Activated CD4-positive, alpha-beta T cell treated with anti-CD3 and anti-CD28 coated beads for 36 hours (primary cell): ENCODE measurements at regions not wholly inside any gene's neighbourhood (a gene's known extent, or its start where the extent isn't known, plus 50 kb on each side); places are given as distances from the start of the nearest gene placed in this dataset.
"Not testable (repeated sequence)": the region's sequence is repeated elsewhere in the genome, so short reads cannot be mapped to it uniquely, and the experiment has no call there.

Experiments used
- ATAC-seq: fragments of 200-7000 bp; cut with Tn5 transposase; one replicate; pipeline ENCODE4 v1.10.0; 2021; ENCODE audit warnings: mild to moderate bottlenecking, moderate library complexity
- CTCF ChIA-PET: fragments of 350-600 bp; sonication (Branson Sonifier 250); formaldehyde crosslinking; loops from one replicate; lab custom pipeline; 2021; ENCODE audit warnings: antibody characterized with exemption; lab: Charles Lee
- POLR2A ChIA-PET: fragments of 350-600 bp; sonication (Branson Sonifier 250); formaldehyde crosslinking; loops from one replicate; lab custom pipeline; 2021; ENCODE audit warnings: antibody characterized with exemption, inconsistent platforms; lab: Charles Lee
- DNase-seq: peaks from one replicate; pipeline ENCODE4 v3.0.0-alpha.2; 2020
- H3K27ac Mint-ChIP-seq: one replicate; pipeline ENCODE4 v1.8.0; 2021; ENCODE audit warnings: mixed read lengths
- H3K27me3 Mint-ChIP-seq: one replicate; pipeline ENCODE4 v1.8.0; 2021; ENCODE audit warnings: mixed read lengths
- H3K36me3 Mint-ChIP-seq: one replicate; pipeline ENCODE4 v1.8.0; 2021; ENCODE audit warnings: low read depth, mixed read lengths
- H3K4me1 Mint-ChIP-seq: one replicate; pipeline ENCODE4 v1.8.0; 2021; ENCODE audit warnings: mixed read lengths
- H3K4me3 Mint-ChIP-seq: one replicate; pipeline ENCODE4 v1.8.0; 2021; ENCODE audit warnings: mild to moderate bottlenecking, moderate library complexity, mixed read lengths
- H3K9me3 Mint-ChIP-seq: one replicate; pipeline ENCODE4 v1.8.0; 2021; ENCODE audit warnings: low read depth, mixed read lengths
- intact Hi-C, 2 experiments: fragments of 100-400 bp; cut with DNase I in 1 of 2; cut with micrococcal nuclease in 1 of 2; formaldehyde crosslinking; loops; one replicate each; pipeline versions ENCODE4 v1.14.2 to v1.15.1; 2022 to 2024; cut with DNase I, micrococcal nuclease

DNA sequence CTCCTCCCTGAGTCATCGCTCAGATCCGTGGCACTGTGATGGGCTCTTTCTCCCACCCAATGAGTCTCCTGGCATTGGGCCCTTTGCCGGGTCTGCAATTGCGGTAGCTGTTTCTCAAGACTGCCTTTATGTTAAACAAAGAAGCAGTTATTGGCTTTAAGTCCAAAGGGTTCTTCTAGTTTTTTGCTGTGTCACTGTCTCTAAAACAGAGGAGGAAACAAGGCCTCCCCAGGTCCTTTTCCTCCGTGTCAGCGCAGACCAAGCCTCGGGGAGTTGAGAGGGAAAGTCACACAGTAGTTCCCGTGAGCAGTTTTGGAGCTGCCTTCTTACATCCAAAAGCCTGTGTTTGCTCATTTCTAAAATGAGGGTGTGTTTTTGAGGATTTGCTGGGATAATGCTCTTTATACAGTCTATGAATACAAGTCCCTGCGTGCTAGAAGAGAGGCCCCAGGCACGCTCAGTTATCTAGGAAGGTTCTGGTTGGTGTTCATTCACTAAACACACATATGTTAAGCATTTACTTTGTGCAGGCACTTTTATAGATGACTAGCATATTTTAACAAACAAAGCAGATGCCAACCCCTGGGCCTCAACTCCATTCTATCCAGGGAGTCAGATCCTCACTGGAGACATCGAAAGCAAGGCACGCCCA lies 126.0 kb upstream of the PZP start:
- intact Hi-C loops, result loop anchor here (5.0 to 10.0 kb wide), 5 partner anchors 131 to 463 kb away; no protein-coding TSS in a partner anchor
- POLR2A ChIA-PET, result no interaction called here

DNA sequence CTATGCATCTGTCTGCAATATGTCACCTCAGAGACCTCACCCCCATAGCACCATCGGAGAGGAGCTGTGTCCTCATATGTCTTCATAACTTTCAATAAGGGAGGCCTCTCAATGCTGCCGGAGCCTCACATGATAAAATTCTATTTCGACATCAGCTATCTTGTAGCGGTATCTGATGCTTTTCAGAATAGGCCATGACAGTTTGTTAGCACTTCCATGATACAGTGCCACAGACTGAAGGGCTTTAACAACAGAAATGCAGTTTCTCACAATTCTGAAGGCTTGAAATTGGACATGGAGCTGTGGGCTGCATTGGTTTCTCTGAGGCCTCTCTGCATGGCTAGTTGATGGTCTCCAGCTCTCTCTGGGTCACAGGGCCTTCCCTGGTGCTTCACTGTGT lies 125.0 kb upstream of the PZP start:
- Mint-ChIP-seq H3K27ac (no peak overlapping the region), H3K4me1 (peaks cover 6% of the 10 kb centered on the region), H3K9me3 (peaks cover 5% of the 10 kb centered on the region), H3K36me3 (peaks cover 4% of the 10 kb centered on the region), H3K4me3 (no peak overlapping the region), H3K27me3 (no peaks in the 10 kb centered on the region)
- ChIA-PET POLR2A (no interaction called here), CTCF (interaction anchor here (0.6 to 1.0 kb wide), 2 partner anchors 298 to 746 kb away, joined by 3 read pairs; no protein-coding TSS in a partner anchor)
- ATAC-seq (no peak), DNase-seq (no peak)
- intact Hi-C loops, result loop anchor here (5.0 to 10.0 kb wide), 5 partner anchors 132 to 464 kb away; no protein-coding TSS in a partner anchor

More for the DNA sequence above, 126.0 kb upstream of the PZP start:
- H3K4me3 Mint-ChIP-seq, result no peak overlapping the region
- peaks cover 5% of the 10 kb centered on the region for H3K9me3 Mint-ChIP-seq
- CTCF ChIA-PET, result interaction anchor here (0.9 kb wide), 1 partner anchor 299 kb away, joined by 3 read pairs; no protein-coding TSS in a partner anchor
- no peak overlapping the region for H3K27ac Mint-ChIP-seq
- no peak for DNase-seq
- H3K4me1 Mint-ChIP-seq, result peaks cover 4% of the 10 kb centered on the region
- no peak for ATAC-seq
- H3K27me3 Mint-ChIP-seq, result no peaks in the 10 kb centered on the region
- peaks cover 2% of the 10 kb centered on the region for H3K36me3 Mint-ChIP-seq

DNA sequence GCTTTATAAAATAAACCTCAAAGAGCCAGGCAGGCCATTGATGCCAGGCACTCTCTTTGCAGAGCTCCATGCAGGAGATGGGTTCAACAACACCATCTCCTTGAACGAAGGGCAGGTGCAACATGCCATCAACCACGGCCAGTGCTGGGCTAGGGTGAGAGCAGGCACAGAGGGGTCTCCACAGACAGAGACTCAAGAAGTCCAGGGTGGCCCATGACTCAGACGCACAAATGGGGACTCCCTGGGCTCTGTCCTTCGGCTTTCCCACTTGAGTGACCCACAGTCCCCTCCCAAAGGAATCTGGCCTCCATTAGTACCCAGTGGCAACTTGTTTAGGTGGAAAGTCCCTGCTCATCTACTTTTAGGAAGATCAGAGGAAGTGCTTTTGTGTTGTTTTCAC lies 124.4 kb upstream of the PZP start:
- no peaks in the 10 kb centered on the region for H3K27me3 Mint-ChIP-seq
- H3K4me1 Mint-ChIP-seq, result peaks cover 8% of the 10 kb centered on the region
- intact Hi-C loops, result loop anchor here (5.0 to 10.0 kb wide), 5 partner anchors 132 to 465 kb away; no protein-coding TSS in a partner anchor
- peaks cover 5% of the 10 kb centered on the region for H3K9me3 Mint-ChIP-seq
- CTCF ChIA-PET, result interaction anchor here (0.6 to 2.4 kb wide), 6 partner anchors 14 to 746 kb away, joined by 3 to 10 read pairs (median 4); no protein-coding TSS in a partner anchor
- POLR2A ChIA-PET, result no interaction called here
- H3K36me3 Mint-ChIP-seq, result peaks cover 4% of the 10 kb centered on the region
- DNase-seq (no peak), ATAC-seq (no peak)
- H3K27ac Mint-ChIP-seq, result no peak overlapping the region
- H3K4me3 Mint-ChIP-seq, result no peak overlapping the region

DNA sequence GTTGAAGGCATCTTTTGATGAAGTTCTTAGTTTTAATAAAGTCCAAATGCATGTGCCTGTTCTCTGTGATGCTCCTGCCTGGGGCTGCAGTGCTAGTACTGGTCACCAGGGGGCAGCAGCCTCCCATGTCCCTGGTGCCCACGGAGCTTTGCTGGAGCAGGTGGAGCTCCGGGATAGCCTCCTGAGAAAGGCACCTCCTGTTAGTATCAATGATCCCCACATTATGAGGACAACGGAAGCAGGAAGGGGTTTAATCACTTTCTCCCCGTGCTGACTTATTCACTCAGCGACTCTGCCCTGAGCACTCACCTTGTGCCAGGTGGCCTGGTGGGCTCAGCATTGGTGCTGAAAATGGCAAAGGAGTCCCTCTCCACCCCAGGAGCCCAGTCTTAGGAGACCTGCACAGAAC lies 123.0 kb upstream of the PZP start:
- peak; percentile 84 for ATAC-seq
- peaks cover 1% of the 10 kb centered on the region for H3K36me3 Mint-ChIP-seq
- CTCF ChIA-PET, result interaction anchor here (0.6 to 2.4 kb wide), 17 partner anchors 9 to 822 kb away, joined by 3 to 12 read pairs (median 4); no protein-coding TSS in a partner anchor
- DNase-seq, result peak; percentile 83
- intact Hi-C loops, result loop anchor here (1.0 to 10.0 kb wide), 8 partner anchors 134 to 466 kb away; no protein-coding TSS in a partner anchor
- no peaks in the 10 kb centered on the region for H3K9me3 Mint-ChIP-seq
- H3K27ac Mint-ChIP-seq, result no peak overlapping the region
- no peaks in the 10 kb centered on the region for H3K27me3 Mint-ChIP-seq
- POLR2A ChIA-PET, result no interaction called here
- H3K4me1 Mint-ChIP-seq, result peaks cover 19% of the 10 kb centered on the region
- H3K4me3 Mint-ChIP-seq, result no peak overlapping the region

DNA sequence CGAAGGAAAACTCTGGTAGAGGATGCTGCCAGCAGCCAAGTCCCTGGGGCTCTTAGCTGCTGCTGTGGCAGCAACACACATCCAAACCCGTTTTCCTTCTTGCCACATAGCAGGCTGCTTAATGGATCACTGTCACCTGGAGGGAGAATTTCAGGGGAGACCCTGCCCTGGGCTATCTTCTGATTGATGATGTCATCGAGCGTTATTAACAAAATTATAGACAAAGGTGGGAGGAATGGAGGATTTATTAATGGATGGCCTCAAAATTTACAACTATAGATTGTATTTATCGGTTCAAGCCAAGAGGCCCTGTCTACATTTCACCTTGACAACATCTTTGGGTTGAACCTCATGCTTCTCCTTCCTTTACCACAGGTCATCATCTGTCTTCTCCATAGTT lies 120.8 kb upstream of the PZP start:
- CTCF ChIA-PET, result interaction anchor here (0.6 to 2.2 kb wide), 3 partner anchors 13 to 327 kb away, joined by 3 to 6 read pairs (median 5); no protein-coding TSS in a partner anchor
- intact Hi-C loops, result no loop called here
- H3K4me1 Mint-ChIP-seq, result peaks cover 19% of the 10 kb centered on the region
- H3K36me3 Mint-ChIP-seq, result peaks cover 1% of the 10 kb centered on the region
- H3K9me3 Mint-ChIP-seq, result no peaks in the 10 kb centered on the region
- POLR2A ChIA-PET, result no interaction called here
- no peaks in the 10 kb centered on the region for H3K27me3 Mint-ChIP-seq
- H3K4me3 Mint-ChIP-seq, result no peak overlapping the region
- H3K27ac Mint-ChIP-seq, result no peak overlapping the region
- no peak for DNase-seq
- ATAC-seq, result no peak

DNA sequence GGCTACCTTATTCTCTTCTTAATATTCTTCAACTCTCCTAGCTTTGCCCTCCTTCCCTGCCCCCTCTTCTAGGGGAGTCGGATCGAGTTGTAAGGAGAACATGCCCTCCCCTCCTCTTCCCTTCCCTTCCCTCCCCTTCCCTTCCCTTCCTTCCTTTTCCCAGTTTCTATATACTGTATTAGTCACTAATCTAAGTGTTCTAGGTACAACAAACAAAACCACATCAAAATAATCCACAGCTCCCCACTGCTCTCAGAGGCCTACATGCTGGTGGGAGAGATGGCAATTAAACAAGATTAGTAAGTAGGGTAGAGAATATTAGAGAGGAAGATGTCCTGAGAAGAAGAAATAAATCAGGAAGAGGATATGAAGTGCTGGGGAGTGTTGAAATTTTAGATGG lies 119.9 kb upstream of the PZP start:
- intact Hi-C loops, result no loop called here
- no peak overlapping the region for H3K27ac Mint-ChIP-seq
- CTCF ChIA-PET, result no interaction called here
- POLR2A ChIA-PET, result no interaction called here
- peaks cover 19% of the 10 kb centered on the region for H3K4me1 Mint-ChIP-seq
- no peaks in the 10 kb centered on the region for H3K9me3 Mint-ChIP-seq
- DNase-seq (no peak), ATAC-seq (no peak)
- H3K27me3 Mint-ChIP-seq, result no peaks in the 10 kb centered on the region
- peaks cover 1% of the 10 kb centered on the region for H3K36me3 Mint-ChIP-seq
- H3K4me3 Mint-ChIP-seq, result no peak overlapping the region

DNA sequence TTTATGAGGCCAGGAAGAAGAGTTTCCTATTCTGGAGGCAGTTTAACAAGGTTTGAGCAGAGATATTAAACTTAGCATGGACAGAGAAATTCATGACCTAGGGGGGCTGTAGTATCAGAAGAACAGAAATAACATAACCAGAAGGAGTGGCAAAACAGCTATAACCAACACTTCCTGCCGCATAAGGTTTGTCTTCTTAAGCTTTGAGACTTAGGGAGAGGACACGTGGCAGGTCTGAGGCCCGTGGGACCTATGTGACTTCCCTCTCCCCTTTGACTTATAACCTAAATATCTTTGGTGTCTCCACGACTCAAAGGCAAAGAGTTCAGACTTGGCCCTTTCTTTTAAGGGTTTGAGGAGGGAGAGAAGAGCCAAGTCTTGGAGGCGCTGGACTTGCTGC lies 119.1 kb upstream of the PZP start:
- POLR2A ChIA-PET, result no interaction called here
- intact Hi-C loops, result no loop called here
- H3K36me3 Mint-ChIP-seq, result peaks cover 1% of the 10 kb centered on the region
- H3K27me3 Mint-ChIP-seq, result no peaks in the 10 kb centered on the region
- H3K27ac Mint-ChIP-seq, result no peak overlapping the region
- CTCF ChIA-PET, result no interaction called here
- H3K4me1 Mint-ChIP-seq, result peaks cover 19% of the 10 kb centered on the region
- DNase-seq (no peak), ATAC-seq (no peak)
- H3K9me3 Mint-ChIP-seq, result no peaks in the 10 kb centered on the region
- no peak overlapping the region for H3K4me3 Mint-ChIP-seq

DNA sequence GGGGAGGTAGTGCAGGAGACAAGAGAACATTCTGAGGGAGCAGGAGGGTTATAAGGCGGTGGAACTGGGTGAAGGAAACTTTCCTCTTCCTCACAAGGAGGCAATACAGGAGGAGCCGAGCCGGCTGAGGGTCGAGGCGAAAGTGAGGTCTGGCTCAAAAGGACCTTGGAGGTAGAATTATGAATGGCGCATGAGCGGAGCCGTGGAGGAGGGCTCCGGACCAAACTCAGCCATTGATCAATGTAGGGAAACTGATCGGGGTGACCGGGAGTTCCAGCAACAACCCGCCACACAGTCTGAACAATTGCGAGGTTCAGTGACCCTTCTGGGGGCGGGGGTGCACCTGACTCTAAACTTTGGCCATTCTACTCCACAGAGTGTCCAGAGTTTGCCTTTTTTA lies 118.7 kb upstream of the PZP start:
- intact Hi-C loops, H3K27ac Mint-ChIP-seq, H3K9me3 Mint-ChIP-seq, CTCF ChIA-PET, ATAC-seq, H3K27me3 Mint-ChIP-seq, H3K36me3 Mint-ChIP-seq, DNase-seq, H3K4me3 Mint-ChIP-seq: not testable (repeated sequence)
- peaks cover 19% of the 10 kb centered on the region for H3K4me1 Mint-ChIP-seq
- POLR2A ChIA-PET, result interaction anchor here (0.6 kb wide), 1 partner anchor 359 kb away, joined by 3 read pairs; no protein-coding TSS in a partner anchor

DNA sequence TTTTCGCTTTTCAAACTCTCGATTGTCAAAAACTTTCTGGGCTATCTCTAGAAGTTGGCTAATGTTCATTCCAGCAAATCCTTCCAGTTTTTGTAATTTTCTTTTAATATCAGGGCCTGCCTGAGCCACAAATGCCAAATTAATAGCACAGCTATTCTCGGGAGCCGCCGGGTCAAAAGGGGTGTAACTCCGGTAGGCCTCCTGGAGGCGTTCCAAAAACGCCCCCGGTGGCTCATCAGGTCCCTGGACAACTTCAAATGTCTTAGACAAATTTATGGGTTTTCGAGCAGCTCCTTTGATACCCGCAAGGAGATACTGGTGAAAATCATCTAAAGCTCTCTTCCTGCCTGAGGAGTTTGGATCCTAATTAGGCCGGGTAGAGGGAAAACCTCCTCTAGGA lies 117.9 kb upstream of the PZP start:
- CTCF ChIA-PET, result no interaction called here
- H3K27ac Mint-ChIP-seq, result no peak overlapping the region

DNA sequence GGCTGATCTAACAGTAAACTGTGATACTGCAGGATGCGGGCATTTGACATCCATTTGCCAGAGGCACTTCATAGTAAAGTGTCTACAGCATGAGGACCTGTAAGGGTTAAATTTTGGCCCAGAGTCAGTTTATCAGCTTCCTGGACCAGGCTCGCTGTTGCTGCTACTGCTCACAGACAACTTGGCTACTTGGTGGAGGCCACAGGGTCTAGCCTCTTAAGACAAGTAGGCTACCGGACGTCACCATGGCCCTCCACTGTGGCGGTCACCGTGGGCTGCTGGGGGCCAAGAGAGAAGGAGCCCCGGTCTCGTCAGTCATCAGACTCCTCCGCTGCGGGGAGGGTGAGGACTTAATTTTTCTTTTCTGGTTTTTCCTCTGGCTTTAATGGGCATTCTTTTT lies 117.3 kb upstream of the PZP start:
- Mint-ChIP-seq H3K4me3 (no peak overlapping the region), H3K27ac (no peak overlapping the region), H3K36me3 (peaks cover 1% of the 10 kb centered on the region), H3K9me3 (no peaks in the 10 kb centered on the region), H3K27me3 (no peaks in the 10 kb centered on the region), H3K4me1 (peaks cover 14% of the 10 kb centered on the region)
- intact Hi-C loops, result no loop called here
- no peak for DNase-seq
- ATAC-seq, result no peak
- ChIA-PET CTCF (no interaction called here), POLR2A (no interaction called here)

More for the DNA sequence above, 117.9 kb upstream of the PZP start:
- Mint-ChIP-seq H3K27me3 (no peaks in the 10 kb centered on the region), H3K4me1 (peaks cover 16% of the 10 kb centered on the region), H3K4me3 (no peak overlapping the region), H3K9me3 (no peaks in the 10 kb centered on the region), H3K36me3 (peaks cover 1% of the 10 kb centered on the region)
- POLR2A ChIA-PET, result interaction anchor here (0.6 kb wide), 1 partner anchor 360 kb away, joined by 3 read pairs; no protein-coding TSS in a partner anchor
- no peak for ATAC-seq
- no peak for DNase-seq
- intact Hi-C loops, result no loop called here

DNA sequence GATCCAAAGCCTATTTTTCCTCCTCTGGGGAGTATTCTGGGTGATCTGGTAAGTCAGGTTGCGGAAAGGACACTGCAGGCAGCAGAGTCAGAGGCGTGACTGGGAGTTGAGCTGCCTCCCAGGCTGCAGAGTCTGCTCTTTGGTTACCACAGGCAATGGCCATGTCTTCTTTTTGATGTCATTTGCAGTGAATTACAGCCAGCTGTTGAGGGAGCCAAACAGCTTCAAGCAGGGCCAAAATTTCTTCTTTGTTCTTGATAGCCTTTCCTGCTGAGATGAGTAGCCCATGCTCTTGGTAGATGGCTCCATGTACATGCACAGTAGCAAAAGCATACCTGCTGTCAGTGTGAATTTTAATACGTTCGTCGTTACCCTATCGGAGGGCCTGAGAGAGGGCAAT lies 116.6 kb upstream of the PZP start:
- H3K27ac Mint-ChIP-seq, result no peak overlapping the region
- DNase-seq (no peak), ATAC-seq (no peak)
- POLR2A ChIA-PET, result no interaction called here
- intact Hi-C loops, result loop anchor here in 1 of 2 experiments (5.0 kb wide), 1 partner anchor 88 kb away; no protein-coding TSS in a partner anchor
- no peaks in the 10 kb centered on the region for H3K27me3 Mint-ChIP-seq
- CTCF ChIA-PET, result no interaction called here
- H3K36me3 Mint-ChIP-seq, result peaks cover 1% of the 10 kb centered on the region
- H3K9me3 Mint-ChIP-seq, result no peaks in the 10 kb centered on the region
- H3K4me3 Mint-ChIP-seq, result no peak overlapping the region
- peaks cover 14% of the 10 kb centered on the region for H3K4me1 Mint-ChIP-seq
